ENCODE measurements at regions not wholly inside any gene's neighbourhood (a gene's known extent, or its start where the extent isn't known, plus 50 kb on each side); places are given as distances from the start of the nearest gene placed in this dataset.

GRCh38 chr2:23171108-23171507, 213.9 kb upstream of the KLHL29 start:
- no peak for TF ChIP-seq CTCF (IDR thresholded peaks at IDR 0.05; ENCODE audit: borderline replicate concordance, extremely low read depth, low read length, poor library complexity, severe bottlenecking)
- TF ChIP-seq EZH2 (IDR thresholded peaks at IDR 0.05; ENCODE audit: borderline replicate concordance, low read depth, low read length, severe bottlenecking) = no peak
- Histone ChIP-seq H3K4me1 (ENCODE audit: insufficient read depth, low read length) (no peaks in the 10 kb centered on the region), H2AFZ (ENCODE audit: low read depth, low read length) (no peak overlapping the region), H4K20me1 (ENCODE audit: insufficient read depth, low read length) (no peaks in the 10 kb centered on the region), H3K4me2 (ENCODE audit: insufficient read depth, low read length) (no peak overlapping the region), H3K27ac (ENCODE audit: low read length) (no peak overlapping the region), H3K27me3 (ENCODE audit: insufficient read depth, low read length, poor library complexity) (no peaks in the 10 kb centered on the region), H3K4me3 (ENCODE audit: low read depth in 1 of 2, low read length in 2 of 2) (no peak overlapping the region), H3K79me2 (ENCODE audit: insufficient read depth, low read length) (no peaks in the 10 kb centered on the region), H3K9ac (ENCODE audit: low read depth, low read length) (no peak overlapping the region), H3K9me3 (ENCODE audit: insufficient read depth, low read length, severe bottlenecking) (no peaks in the 10 kb centered on the region), H3K36me3 (ENCODE audit: insufficient read depth, low read length) (no peaks in the 10 kb centered on the region)
- ATAC-seq (ENCODE audit: insufficient read depth, low read depth) (no peak), DNase-seq (no peak)

GRCh38 chr2:23178396-23178795, 206.6 kb upstream of the KLHL29 start:
- TF ChIP-seq CTCF (IDR thresholded peaks at IDR 0.05; ENCODE audit: borderline replicate concordance, extremely low read depth, low read length, poor library complexity, severe bottlenecking) (no peak), EZH2 (IDR thresholded peaks at IDR 0.05; ENCODE audit: borderline replicate concordance, low read depth, low read length, severe bottlenecking) (no peak)
- DNase-seq (no peak), ATAC-seq (ENCODE audit: insufficient read depth, low read depth) (no peak)
- no peaks in the 10 kb centered on the region for H3K79me2 ChIP-seq (ENCODE audit: insufficient read depth, low read length)
- H4K20me1 ChIP-seq (ENCODE audit: insufficient read depth, low read length) = no peaks in the 10 kb centered on the region
- no peak overlapping the region for H2AFZ ChIP-seq (ENCODE audit: low read depth, low read length)
- no peak overlapping the region for H3K4me3 ChIP-seq (ENCODE audit: low read depth in 1 of 2, low read length in 2 of 2)
- no peak overlapping the region for H3K4me2 ChIP-seq (ENCODE audit: insufficient read depth, low read length)
- no peak overlapping the region for H3K27ac ChIP-seq (ENCODE audit: low read length)
- no peak overlapping the region for H3K9ac ChIP-seq (ENCODE audit: low read depth, low read length)
- no peaks in the 10 kb centered on the region for H3K36me3 ChIP-seq (ENCODE audit: insufficient read depth, low read length)
- H3K27me3 ChIP-seq (ENCODE audit: insufficient read depth, low read length, poor library complexity) = no peaks in the 10 kb centered on the region
- no peaks in the 10 kb centered on the region for H3K9me3 ChIP-seq (ENCODE audit: insufficient read depth, low read length, severe bottlenecking)
- H3K4me1 ChIP-seq (ENCODE audit: insufficient read depth, low read length) = no peaks in the 10 kb centered on the region

GRCh38 chr2:23183733-23184132, 201.2 kb upstream of the KLHL29 start:
- Histone ChIP-seq H3K27ac (ENCODE audit: low read length) (no peak overlapping the region), H4K20me1 (ENCODE audit: insufficient read depth, low read length) (no peaks in the 10 kb centered on the region), H3K9ac (ENCODE audit: low read depth, low read length) (no peak overlapping the region), H3K4me3 (ENCODE audit: low read depth in 1 of 2, low read length in 2 of 2) (no peak overlapping the region), H3K9me3 (ENCODE audit: insufficient read depth, low read length, severe bottlenecking) (no peaks in the 10 kb centered on the region), H3K79me2 (ENCODE audit: insufficient read depth, low read length) (no peaks in the 10 kb centered on the region), H2AFZ (ENCODE audit: low read depth, low read length) (no peak overlapping the region), H3K36me3 (ENCODE audit: insufficient read depth, low read length) (no peaks in the 10 kb centered on the region), H3K27me3 (ENCODE audit: insufficient read depth, low read length, poor library complexity) (no peaks in the 10 kb centered on the region), H3K4me1 (ENCODE audit: insufficient read depth, low read length) (no peaks in the 10 kb centered on the region), H3K4me2 (ENCODE audit: insufficient read depth, low read length) (no peak overlapping the region)
- DNase-seq (no peak), ATAC-seq (ENCODE audit: insufficient read depth, low read depth) (no peak)
- TF ChIP-seq EZH2 (IDR thresholded peaks at IDR 0.05; ENCODE audit: borderline replicate concordance, low read depth, low read length, severe bottlenecking) (no peak), CTCF (IDR thresholded peaks at IDR 0.05; ENCODE audit: borderline replicate concordance, extremely low read depth, low read length, poor library complexity, severe bottlenecking) (no peak)

All from DND-41 (cell line).